ENCODE measurements at regions not wholly inside any gene's neighbourhood (a gene's known extent, or its start where the extent isn't known, plus 50 kb on each side); places are given as distances from the start of the nearest gene placed in this dataset.

GRCh38 chr5:61245486-61245885, 83.2 kb upstream of the SMIM15 start:
- TF ChIP-seq CTCF (IDR thresholded peaks at IDR 0.05): no peak
- Histone ChIP-seq H3K9me3 (no peaks in the 10 kb centered on the region), H3K27ac (no peak overlapping the region), H3K4me3 (no peak overlapping the region), H3K27me3 (replicated peaks; ENCODE audit: insufficient read depth) (no peaks in the 10 kb centered on the region), H3K36me3 (no peaks in the 10 kb centered on the region), H3K4me1 (ENCODE audit: control insufficient read depth in 1 of 2, low read depth in 2 of 2) (peaks cover 0 to 8% of the 10 kb centered on the region in 2 donors)
- no peak for DNase-seq (ENCODE audit: low spot score)
- peak; percentile 55 for ATAC-seq (ENCODE audit: insufficient number of reproducible peaks, low FRiP score, low read depth)

GRCh38 chr5:61245936-61246335, 83.7 kb upstream of the SMIM15 start:
- DNase-seq (ENCODE audit: low spot score) (no peak), ATAC-seq (ENCODE audit: insufficient number of reproducible peaks, low FRiP score, low read depth) (no peak)
- no peaks in the 10 kb centered on the region for H3K36me3 ChIP-seq
- TF ChIP-seq CTCF (IDR thresholded peaks at IDR 0.05): no peak
- no peaks in the 10 kb centered on the region for H3K9me3 ChIP-seq
- no peaks in the 10 kb centered on the region for H3K27me3 ChIP-seq (replicated peaks; ENCODE audit: insufficient read depth)
- H3K4me1 ChIP-seq (ENCODE audit: control insufficient read depth in 1 of 2, low read depth in 2 of 2): peaks cover 0 to 8% of the 10 kb centered on the region in 2 donors
- H3K27ac ChIP-seq: no peak overlapping the region
- H3K4me3 ChIP-seq: no peak overlapping the region

GRCh38 chr5:61246768-61247307, 84.6 kb upstream of the SMIM15 start:
- Histone ChIP-seq H3K27me3 (replicated peaks; ENCODE audit: insufficient read depth) (no peaks in the 10 kb centered on the region), H3K9me3 (no peaks in the 10 kb centered on the region), H3K4me3 (no peak overlapping the region), H3K27ac (no peak overlapping the region), H3K4me1 (ENCODE audit: control insufficient read depth in 1 of 2, low read depth in 2 of 2) (peaks cover 0 to 8% of the 10 kb centered on the region in 2 donors), H3K36me3 (no peaks in the 10 kb centered on the region)
- no peak for DNase-seq (ENCODE audit: low spot score)
- no peak for TF ChIP-seq CTCF (IDR thresholded peaks at IDR 0.05)
- ATAC-seq (ENCODE audit: insufficient number of reproducible peaks, low FRiP score, low read depth): no peak

GRCh38 chr5:61251874-61252642, 80.0 kb upstream of the ZSWIM6 start:
- ATAC-seq (ENCODE audit: insufficient number of reproducible peaks, low FRiP score, low read depth) (no peak), DNase-seq (ENCODE audit: low spot score) (no peak)
- no peak overlapping the region for H3K27ac ChIP-seq
- no peaks in the 10 kb centered on the region for H3K9me3 ChIP-seq
- peaks cover 0 to 8% of the 10 kb centered on the region in 2 donors for H3K4me1 ChIP-seq (ENCODE audit: control insufficient read depth in 1 of 2, low read depth in 2 of 2)
- no peak overlapping the region for H3K4me3 ChIP-seq
- no peak for TF ChIP-seq CTCF (IDR thresholded peaks at IDR 0.05)
- H3K36me3 ChIP-seq: no peaks in the 10 kb centered on the region
- H3K27me3 ChIP-seq (replicated peaks; ENCODE audit: insufficient read depth): no peaks in the 10 kb centered on the region

- no peak for ATAC-seq (ENCODE audit: insufficient number of reproducible peaks, low FRiP score, low read depth)
- peaks cover 0 to 8% of the 10 kb centered on the region in 2 donors for H3K4me1 ChIP-seq (ENCODE audit: control insufficient read depth in 1 of 2, low read depth in 2 of 2)
- H3K27ac ChIP-seq: no peak overlapping the region
- H3K36me3 ChIP-seq: no peaks in the 10 kb centered on the region
- no peaks in the 10 kb centered on the region for H3K9me3 ChIP-seq
- no peak overlapping the region for H3K4me3 ChIP-seq
- no peak for TF ChIP-seq CTCF (IDR thresholded peaks at IDR 0.05)
- H3K27me3 ChIP-seq (replicated peaks; ENCODE audit: insufficient read depth): no peaks in the 10 kb centered on the region
- DNase-seq (ENCODE audit: low spot score): no peak
These were observed 79.5 kb upstream of the ZSWIM6 start for GRCh38 chr5:61252643-61252925.
